Neural progenitor cell (in vitro differentiated cells): ENCODE measurements at regions not wholly inside any gene's neighbourhood (a gene's known extent, or its start where the extent isn't known, plus 50 kb on each side); places are given as distances from the start of the nearest gene placed in this dataset.

Experiments used
- DNase-seq: peaks from one replicate; pipeline ENCODE4 v3.0.0-alpha.2; 2016; ENCODE audit warnings: low spot score
- H2AFZ ChIP-seq: fragments of 200-600 bp; sonication (generic); replicated peaks from 2 replicates; pipeline ENCODE4 v1.6.1; 2016; ENCODE audit warnings: antibody characterized with exemption
- H3F3A ChIP-seq: fragments of 200-600 bp; sonication (generic); 2 replicates; pipeline ENCODE4 v1.6.1; 2016; ENCODE audit warnings: antibody characterized with exemption, low read depth
- H3K27ac ChIP-seq: fragments of 200-600 bp; sonication (generic); 2 replicates; pipeline ENCODE4 v1.5.1; 2016; ENCODE audit warnings: mild to moderate bottlenecking
- H3K27me3 ChIP-seq: fragments of 200-600 bp; sonication (generic); 2 replicates; pipeline ENCODE4 v1.6.1; 2016; ENCODE audit warnings: mild to moderate bottlenecking, moderate library complexity
- H3K36me3 ChIP-seq: fragments of 200-600 bp; sonication (generic); 2 replicates; pipeline ENCODE4 v1.5.1; 2016
- H3K4me1 ChIP-seq: fragments of 200-600 bp; sonication (generic); 2 replicates; pipeline ENCODE4 v1.6.1; 2016; ENCODE audit warnings: mixed run types
- H3K4me2 ChIP-seq: fragments of 200-600 bp; sonication (generic); 2 replicates; pipeline ENCODE4 v1.6.1; 2016
- H3K4me3 ChIP-seq: fragments of 200-600 bp; sonication (generic); 2 replicates; pipeline ENCODE4 v1.5.1; 2016
- H3K79me2 ChIP-seq: fragments of 200-600 bp; sonication (generic); 2 replicates; pipeline ENCODE4 v1.6.1; 2016; ENCODE audit warnings: low read depth
- H3K9ac ChIP-seq: fragments of 200-600 bp; sonication (generic); 2 replicates; pipeline ENCODE4 v1.6.1; 2016
- H3K9me3 ChIP-seq: fragments of 200-600 bp; sonication (generic); 2 replicates; pipeline ENCODE4 v1.5.1; 2016; ENCODE audit warnings: low read depth
- H4K20me1 ChIP-seq: fragments of 200-600 bp; sonication (generic); 2 replicates; pipeline ENCODE4 v1.6.1; 2016; ENCODE audit warnings: low read depth
- H3K27ac Mint-ChIP-seq: 3 replicates; pipeline ENCODE4 v1.8.0; 2021; ENCODE audit warnings: mixed read lengths
- H3K27me3 Mint-ChIP-seq: 2 replicates; pipeline ENCODE4 v1.8.0; 2022; ENCODE audit warnings: low read depth, mild to moderate bottlenecking, inconsistent platforms, moderate library complexity, mixed read lengths; ENCODE audit not compliant: insufficient read depth
- H3K36me3 Mint-ChIP-seq: 3 replicates; pipeline ENCODE4 v1.8.0; 2021; ENCODE audit warnings: mixed read lengths
- H3K4me1 Mint-ChIP-seq: 3 replicates; pipeline ENCODE4 v1.8.0; 2021; ENCODE audit warnings: mixed read lengths
- H3K4me3 Mint-ChIP-seq: 3 replicates; pipeline ENCODE4 v1.8.0; 2021; ENCODE audit warnings: mild to moderate bottlenecking, moderate library complexity, mixed read lengths
- H3K9me3 Mint-ChIP-seq: 3 replicates; pipeline ENCODE4 v1.8.0; 2020; ENCODE audit warnings: mixed read lengths
- CTCF ChIP-seq: fragments of 200-600 bp; sonication (generic); IDR thresholded peaks from 2 replicates; pipeline ENCODE4 v1.5.1; 2017; ENCODE audit warnings: antibody characterized with exemption, mild to moderate bottlenecking
- EZH2 ChIP-seq: fragments of 200-600 bp; sonication (generic); IDR thresholded peaks from 2 replicates; pipeline ENCODE4 v1.6.1; 2017; ENCODE audit warnings: antibody characterized with exemption, mild to moderate bottlenecking, moderate library complexity
- EZH2phosphoT487 ChIP-seq: fragments of 200-600 bp; sonication (generic); IDR thresholded peaks from 2 replicates; pipeline ENCODE4 v1.6.1; 2017; ENCODE audit warnings: antibody characterized with exemption

GRCh38 chr4:60945641-60946040, 254.5 kb upstream of the ADGRL3 start:
- Histone ChIP-seq H3F3A (no peaks in the 10 kb centered on the region), H3K27ac (no peak overlapping the region), H4K20me1 (no peaks in the 10 kb centered on the region), H3K9ac (no peak overlapping the region), H3K9me3 (no peaks in the 10 kb centered on the region), H3K79me2 (no peaks in the 10 kb centered on the region), H2AFZ (no peak overlapping the region), H3K4me3 (no peak overlapping the region), H3K36me3 (no peaks in the 10 kb centered on the region), H3K4me2 (no peak overlapping the region), H3K27me3 (no peaks in the 10 kb centered on the region), H3K4me1 (no peaks in the 10 kb centered on the region)
- H3K27ac Mint-ChIP-seq, result no peak overlapping the region
- peaks cover 1% of the 10 kb centered on the region for H3K9me3 Mint-ChIP-seq
- peaks cover 4% of the 10 kb centered on the region for H3K27me3 Mint-ChIP-seq
- no peak overlapping the region for H3K4me3 Mint-ChIP-seq
- no peak for TF ChIP-seq CTCF
- TF ChIP-seq EZH2phosphoT487, result no peak
- no peak for TF ChIP-seq EZH2
- peak; percentile 17 for DNase-seq
- peaks cover 2% of the 10 kb centered on the region for H3K36me3 Mint-ChIP-seq
- no peaks in the 10 kb centered on the region for H3K4me1 Mint-ChIP-seq

- Mint-ChIP-seq H3K4me3 (no peak overlapping the region), H3K27ac (no peak overlapping the region), H3K9me3 (peaks cover 1% of the 10 kb centered on the region), H3K4me1 (no peaks in the 10 kb centered on the region), H3K36me3 (peaks cover 2% of the 10 kb centered on the region), H3K27me3 (peaks cover 2% of the 10 kb centered on the region)
- no peaks in the 10 kb centered on the region for H4K20me1 ChIP-seq
- no peaks in the 10 kb centered on the region for H3F3A ChIP-seq
- no peak overlapping the region for H3K27ac ChIP-seq
- no peak overlapping the region for H2AFZ ChIP-seq
- no peaks in the 10 kb centered on the region for H3K4me1 ChIP-seq
- no peak for TF ChIP-seq EZH2
- TF ChIP-seq EZH2phosphoT487, result no peak
- TF ChIP-seq CTCF, result no peak
- no peaks in the 10 kb centered on the region for H3K36me3 ChIP-seq
- DNase-seq, result no peak
- H3K9me3 ChIP-seq, result no peaks in the 10 kb centered on the region
- H3K4me3 ChIP-seq, result no peak overlapping the region
- H3K9ac ChIP-seq, result no peak overlapping the region
- H3K79me2 ChIP-seq, result no peaks in the 10 kb centered on the region
- H3K4me2 ChIP-seq, result no peak overlapping the region
- no peaks in the 10 kb centered on the region for H3K27me3 ChIP-seq
These were observed 252.1 kb upstream of the ADGRL3 start for GRCh38 chr4:60948008-60948407.

- Histone ChIP-seq H3K4me2 (no peak overlapping the region), H3K27ac (no peak overlapping the region), H3K27me3 (no peaks in the 10 kb centered on the region), H3K9ac (no peak overlapping the region), H3F3A (no peaks in the 10 kb centered on the region), H3K9me3 (no peaks in the 10 kb centered on the region), H2AFZ (no peak overlapping the region), H3K79me2 (no peaks in the 10 kb centered on the region), H3K4me1 (no peaks in the 10 kb centered on the region), H4K20me1 (no peaks in the 10 kb centered on the region), H3K4me3 (no peak overlapping the region), H3K36me3 (no peaks in the 10 kb centered on the region)
- Mint-ChIP-seq H3K9me3 (no peaks in the 10 kb centered on the region), H3K27me3 (no peaks in the 10 kb centered on the region), H3K4me1 (no peaks in the 10 kb centered on the region), H3K27ac (no peak overlapping the region), H3K36me3 (no peaks in the 10 kb centered on the region), H3K4me3 (no peak overlapping the region)
- DNase-seq, result no peak
- TF ChIP-seq EZH2 (no peak), CTCF (no peak), EZH2phosphoT487 (no peak)
These were observed 247.2 kb upstream of the ADGRL3 start for GRCh38 chr4:60952921-60953320.

- H3K36me3 Mint-ChIP-seq, result no peaks in the 10 kb centered on the region
- H3K27me3 Mint-ChIP-seq, result no peaks in the 10 kb centered on the region
- Histone ChIP-seq H3K27ac (no peak overlapping the region), H2AFZ (no peak overlapping the region), H3K9me3 (no peaks in the 10 kb centered on the region), H3K9ac (no peak overlapping the region), H3F3A (no peaks in the 10 kb centered on the region), H3K27me3 (no peaks in the 10 kb centered on the region), H3K4me2 (no peak overlapping the region), H3K4me3 (no peak overlapping the region), H3K79me2 (no peaks in the 10 kb centered on the region), H4K20me1 (no peaks in the 10 kb centered on the region), H3K36me3 (no peaks in the 10 kb centered on the region), H3K4me1 (no peaks in the 10 kb centered on the region)
- no peak for TF ChIP-seq EZH2
- DNase-seq, result no peak
- no peaks in the 10 kb centered on the region for H3K4me1 Mint-ChIP-seq
- H3K9me3 Mint-ChIP-seq, result no peaks in the 10 kb centered on the region
- H3K27ac Mint-ChIP-seq, result no peak overlapping the region
- no peak overlapping the region for H3K4me3 Mint-ChIP-seq
These were observed 246.3 kb upstream of the ADGRL3 start for GRCh38 chr4:60953826-60954225.
